ENCODE measurements at regions not wholly inside any gene's neighbourhood (a gene's known extent, or its start where the extent isn't known, plus 50 kb on each side); places are given as distances from the start of the nearest gene placed in this dataset.

DNA sequence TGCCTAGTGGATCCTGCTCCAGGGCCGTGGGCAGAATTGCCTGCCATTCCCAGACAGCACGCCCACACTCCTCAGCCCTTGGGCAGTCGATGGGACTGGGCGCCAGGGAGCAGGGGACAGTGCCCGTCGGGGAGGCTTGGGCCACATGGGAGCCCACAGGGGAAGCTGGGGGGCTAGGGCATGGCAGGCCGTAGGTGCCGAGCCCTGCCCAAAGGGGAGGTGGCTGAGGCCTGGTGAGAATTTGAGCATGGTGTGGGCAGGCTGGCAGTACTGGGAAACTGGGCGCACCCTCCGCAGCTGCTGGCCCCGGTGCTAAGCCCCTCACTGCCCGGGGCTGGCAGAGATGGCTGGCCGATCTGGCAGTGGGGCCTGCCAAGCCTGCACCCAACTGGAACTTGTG lies 1225.9 kb upstream of the EPHA6 start:
- no peaks in the 10 kb centered on the region for H3K4me1 Mint-ChIP-seq (ENCODE audit: low read depth)
- no peaks in the 10 kb centered on the region for H3K36me3 Mint-ChIP-seq (ENCODE audit: insufficient read depth)
- no peaks in the 10 kb centered on the region for H3K27me3 Mint-ChIP-seq
- no peak overlapping the region for H3K4me3 Mint-ChIP-seq (ENCODE audit: low read depth)
- no peak for DNase-seq (ENCODE audit: low spot score, unreplicated experiment)
- no peak overlapping the region for H3K27ac Mint-ChIP-seq
- TF ChIP-seq, protein P1, sequence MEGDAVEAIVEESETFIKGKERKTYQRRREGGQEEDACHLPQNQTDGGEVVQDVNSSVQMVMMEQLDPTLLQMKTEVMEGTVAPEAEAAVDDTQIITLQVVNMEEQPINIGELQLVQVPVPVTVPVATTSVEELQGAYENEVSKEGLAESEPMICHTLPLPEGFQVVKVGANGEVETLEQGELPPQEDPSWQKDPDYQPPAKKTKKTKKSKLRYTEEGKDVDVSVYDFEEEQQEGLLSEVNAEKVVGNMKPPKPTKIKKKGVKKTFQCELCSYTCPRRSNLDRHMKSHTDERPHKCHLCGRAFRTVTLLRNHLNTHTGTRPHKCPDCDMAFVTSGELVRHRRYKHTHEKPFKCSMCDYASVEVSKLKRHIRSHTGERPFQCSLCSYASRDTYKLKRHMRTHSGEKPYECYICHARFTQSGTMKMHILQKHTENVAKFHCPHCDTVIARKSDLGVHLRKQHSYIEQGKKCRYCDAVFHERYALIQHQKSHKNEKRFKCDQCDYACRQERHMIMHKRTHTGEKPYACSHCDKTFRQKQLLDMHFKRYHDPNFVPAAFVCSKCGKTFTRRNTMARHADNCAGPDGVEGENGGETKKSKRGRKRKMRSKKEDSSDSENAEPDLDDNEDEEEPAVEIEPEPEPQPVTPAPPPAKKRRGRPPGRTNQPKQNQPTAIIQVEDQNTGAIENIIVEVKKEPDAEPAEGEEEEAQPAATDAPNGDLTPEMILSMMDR (IDR thresholded peaks at IDR 0.05; ENCODE audit: unreplicated experiment): no peak
- peaks cover 3% of the 10 kb centered on the region for H3K9me3 Mint-ChIP-seq (ENCODE audit: low read depth)

DNA sequence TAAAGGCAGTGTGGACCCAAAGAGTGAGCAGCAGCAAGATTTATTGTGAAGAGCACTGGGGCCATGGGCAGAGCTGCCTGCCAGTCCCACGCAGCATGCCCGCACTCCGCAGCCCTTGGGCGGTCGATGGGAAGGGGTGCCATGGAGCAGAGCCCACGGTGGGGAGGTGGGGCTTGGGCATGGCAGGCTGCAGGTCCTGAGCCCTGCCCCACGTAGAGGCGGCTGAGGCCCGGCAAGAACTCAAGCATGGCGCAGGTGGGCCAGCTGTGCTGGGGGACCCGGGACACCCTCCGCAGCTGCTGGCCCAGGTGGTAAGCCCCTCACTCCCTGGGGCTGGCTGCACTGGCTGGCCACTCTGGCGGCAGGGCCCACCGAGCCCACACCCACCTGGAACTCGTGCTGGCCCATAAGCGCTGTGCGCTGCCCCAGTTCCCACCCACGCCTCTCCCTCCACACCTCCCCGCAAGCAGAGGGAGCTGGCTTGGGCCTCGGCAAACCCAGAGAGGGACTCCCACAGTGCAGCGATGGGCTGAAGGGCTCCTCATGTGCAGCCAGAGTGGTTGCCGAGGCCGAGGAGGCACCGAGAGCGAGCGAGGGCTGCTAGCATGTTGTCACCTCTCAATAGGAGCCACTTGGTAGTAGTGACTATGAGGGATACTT lies 1218.8 kb upstream of the EPHA6 start:
- Mint-ChIP-seq H3K9me3 (ENCODE audit: low read depth) (peaks cover 20% of the 10 kb centered on the region), H3K4me1 (ENCODE audit: low read depth) (no peaks in the 10 kb centered on the region), H3K27ac (no peak overlapping the region), H3K36me3 (ENCODE audit: insufficient read depth) (peaks cover 3% of the 10 kb centered on the region), H3K4me3 (ENCODE audit: low read depth) (no peak overlapping the region), H3K27me3 (no peaks in the 10 kb centered on the region)
- TF ChIP-seq, protein P1 (IDR thresholded peaks at IDR 0.05; ENCODE audit: unreplicated experiment): no peak
- no peak for DNase-seq (ENCODE audit: low spot score, unreplicated experiment)

DNA sequence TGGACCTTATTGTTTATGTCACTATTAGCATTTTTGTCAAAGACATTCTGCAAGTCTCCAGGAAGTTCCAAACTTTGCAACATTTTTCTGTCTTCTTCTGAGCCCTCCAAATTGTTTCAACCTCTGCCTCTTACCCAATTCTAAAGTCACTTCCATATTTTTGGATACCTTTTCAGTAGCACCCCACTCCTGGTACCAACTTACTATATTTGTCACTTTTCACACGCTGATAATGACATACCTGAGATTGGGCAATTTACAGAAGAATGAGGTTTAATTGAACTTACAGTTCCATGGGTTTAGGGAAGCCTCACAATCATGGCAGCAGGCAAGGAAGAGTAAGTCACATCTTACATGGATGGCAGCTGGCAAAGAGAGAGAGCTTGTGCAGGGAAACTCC lies 1206.5 kb upstream of the EPHA6 start:
- H3K36me3 Mint-ChIP-seq (ENCODE audit: insufficient read depth): peaks cover 12% of the 10 kb centered on the region
- no peak overlapping the region for H3K27ac Mint-ChIP-seq
- TF ChIP-seq, protein P1 (IDR thresholded peaks at IDR 0.05; ENCODE audit: unreplicated experiment): no peak
- peaks cover 5% of the 10 kb centered on the region for H3K4me1 Mint-ChIP-seq (ENCODE audit: low read depth)
- no peak overlapping the region for H3K4me3 Mint-ChIP-seq (ENCODE audit: low read depth)
- DNase-seq (ENCODE audit: low spot score, unreplicated experiment): no peak
- peaks cover 32% of the 10 kb centered on the region for H3K9me3 Mint-ChIP-seq (ENCODE audit: low read depth)
- no peaks in the 10 kb centered on the region for H3K27me3 Mint-ChIP-seq

DNA sequence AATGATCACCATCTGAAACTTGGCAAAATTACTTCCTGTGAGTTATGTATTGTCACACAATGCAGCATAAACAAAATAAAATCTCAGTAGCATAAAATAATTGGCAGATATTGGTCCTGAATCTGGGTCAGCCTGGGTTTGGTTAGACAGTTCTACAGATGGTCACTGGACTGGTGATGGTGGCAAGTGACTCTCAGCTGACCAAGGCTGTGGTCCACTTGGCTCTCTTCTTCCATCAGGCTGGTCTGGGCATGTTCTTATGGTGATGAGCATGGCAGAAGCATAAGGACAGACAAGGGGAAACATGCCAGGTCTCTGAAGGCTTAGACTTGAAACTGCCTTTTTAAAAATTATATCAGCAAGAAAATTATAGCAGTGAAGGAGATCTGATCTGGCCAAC lies 1205.0 kb upstream of the EPHA6 start:
- Mint-ChIP-seq H3K36me3 (ENCODE audit: insufficient read depth) (peaks cover 12% of the 10 kb centered on the region), H3K27ac (no peak overlapping the region), H3K27me3 (no peaks in the 10 kb centered on the region), H3K4me3 (ENCODE audit: low read depth) (no peak overlapping the region), H3K4me1 (ENCODE audit: low read depth) (peaks cover 1% of the 10 kb centered on the region), H3K9me3 (ENCODE audit: low read depth) (peaks cover 32% of the 10 kb centered on the region)
- TF ChIP-seq, protein P1 (IDR thresholded peaks at IDR 0.05; ENCODE audit: unreplicated experiment): no peak
- DNase-seq (ENCODE audit: low spot score, unreplicated experiment): no peak

DNA sequence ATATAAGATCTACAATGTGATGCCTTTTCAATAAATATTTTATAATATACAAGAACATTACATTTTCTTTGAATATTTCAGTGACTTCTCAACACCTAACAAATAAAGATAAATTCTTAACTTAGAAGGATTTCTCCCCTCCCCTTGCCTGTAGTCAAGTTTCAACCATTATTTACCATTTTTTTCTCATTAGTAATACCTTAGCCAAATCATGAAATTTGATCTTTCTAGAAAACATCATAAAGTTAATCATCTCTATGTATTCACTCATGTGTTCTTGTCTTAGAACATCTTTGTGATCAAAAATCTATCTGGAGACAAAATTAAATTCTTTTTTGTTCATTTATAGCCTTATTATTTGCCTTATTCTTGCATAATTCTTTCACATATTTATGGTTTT lies 1201.8 kb upstream of the EPHA6 start:
- H3K27me3 Mint-ChIP-seq: no peaks in the 10 kb centered on the region
- H3K9me3 Mint-ChIP-seq (ENCODE audit: low read depth): peaks cover 17% of the 10 kb centered on the region
- H3K4me1 Mint-ChIP-seq (ENCODE audit: low read depth): peaks cover 1% of the 10 kb centered on the region
- no peak for DNase-seq (ENCODE audit: low spot score, unreplicated experiment)
- peaks cover 4% of the 10 kb centered on the region for H3K36me3 Mint-ChIP-seq (ENCODE audit: insufficient read depth)
- TF ChIP-seq, protein P1 (IDR thresholded peaks at IDR 0.05; ENCODE audit: unreplicated experiment): no peak
- no peak overlapping the region for H3K27ac Mint-ChIP-seq
- no peak overlapping the region for H3K4me3 Mint-ChIP-seq (ENCODE audit: low read depth)

All from progenitor cell of endocrine pancreas (in vitro differentiated cells).